ENCODE measurements at regions not wholly inside any gene's neighbourhood (a gene's known extent, or its start where the extent isn't known, plus 50 kb on each side); places are given as distances from the start of the nearest gene placed in this dataset.
A peak's percentile ranks its signal among the peaks of the same experiment; 100 is the strongest.

DNA sequence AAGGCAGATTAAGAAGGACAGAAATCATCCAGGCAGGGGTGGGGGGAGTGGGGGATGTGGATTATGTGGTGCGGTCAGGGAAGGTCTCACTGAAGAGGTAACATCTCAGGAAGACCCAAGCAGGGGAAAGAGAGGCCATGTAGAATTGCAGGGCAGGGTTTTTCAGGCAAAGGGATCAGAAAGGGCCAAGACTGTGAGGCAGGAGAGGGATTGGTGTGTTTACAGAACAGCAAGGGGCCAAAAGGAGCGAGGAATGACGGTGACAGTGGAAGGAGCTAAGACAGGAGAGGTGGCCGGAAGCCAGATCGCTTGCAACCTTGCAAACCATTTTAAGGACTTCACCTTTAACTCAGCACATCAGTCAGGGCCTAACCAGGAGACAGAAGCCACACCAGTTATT is 535.4 kb upstream of the JARID2 start:
- Histone ChIP-seq H3K27ac (ENCODE audit: low read length) (no peak overlapping the region), H2AFZ (ENCODE audit: low read length) (no peak overlapping the region), H3K9me2 (replicated peaks; ENCODE audit: insufficient read depth, low read length) (no peaks in the 10 kb centered on the region), H3K36me3 (replicated peaks; ENCODE audit: insufficient read depth, low read length) (no peaks in the 10 kb centered on the region), H4K20me1 (ENCODE audit: insufficient read depth, low read length) (no peaks in the 10 kb centered on the region), H3K9ac (ENCODE audit: low read length) (no peak overlapping the region), H3K4me2 (ENCODE audit: low read depth, low read length) (no peak overlapping the region), H3K27me3 (replicated peaks; ENCODE audit: insufficient read depth, low read length) (no peaks in the 10 kb centered on the region), H3K4me1 (ENCODE audit: low read length) (no peaks in the 10 kb centered on the region), H3K79me2 (ENCODE audit: low read length) (no peaks in the 10 kb centered on the region), H3K4me3 (ENCODE audit: low read length) (no peak overlapping the region), H3F3A (ENCODE audit: insufficient read depth, low read length) (no peaks in the 10 kb centered on the region), H3K9me3 (replicated peaks; ENCODE audit: insufficient read depth, low read length) (no peaks in the 10 kb centered on the region)
- TF ChIP-seq CTCF (IDR thresholded peaks at IDR 0.05; ENCODE audit: low read length) = no peak
- TF ChIP-seq EZH2phosphoT487 (IDR thresholded peaks at IDR 0.05; ENCODE audit: low read length) = no peak
- TF ChIP-seq EZH2 (optimal IDR thresholded peaks at IDR 0.05; ENCODE audit: low read depth, low read length) = no peak
- DNase-seq = no peak

DNA sequence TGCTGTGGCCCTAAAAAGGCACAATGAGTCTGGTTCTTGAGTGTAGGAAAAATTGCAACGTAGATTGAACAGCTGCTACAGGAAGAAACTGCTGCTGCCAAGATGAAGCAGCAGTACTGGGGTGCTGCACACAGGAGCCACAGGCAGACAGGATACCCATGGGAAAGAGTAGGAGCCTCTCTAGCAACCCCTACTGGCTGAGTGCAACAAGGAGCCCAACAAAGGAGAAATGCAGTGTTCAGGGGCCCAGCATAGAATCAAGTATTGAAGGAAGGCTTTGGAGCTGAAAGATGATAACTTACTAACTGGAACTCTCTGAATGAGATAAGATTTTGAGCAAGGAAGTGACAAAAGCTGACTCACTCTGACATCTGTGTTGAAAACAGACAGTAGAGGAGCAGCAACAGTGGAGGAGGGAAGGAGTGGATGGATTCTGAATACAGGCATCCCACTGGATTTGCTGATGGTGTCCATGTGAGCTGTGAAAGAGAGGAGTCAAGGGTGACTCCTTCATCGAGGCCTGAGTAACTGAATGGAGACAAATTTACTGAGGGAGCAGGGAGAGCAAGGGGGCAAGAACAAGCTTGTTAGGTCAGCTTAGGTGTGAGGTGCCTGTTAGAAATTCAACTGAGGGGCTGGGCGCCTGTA is 534.7 kb upstream of the JARID2 start:
- DNase-seq = peak; percentile 30
- Histone ChIP-seq H3K27ac (ENCODE audit: low read length) (no peak overlapping the region), H2AFZ (ENCODE audit: low read length) (no peak overlapping the region), H3K79me2 (ENCODE audit: low read length) (no peaks in the 10 kb centered on the region), H3K9me2 (replicated peaks; ENCODE audit: insufficient read depth, low read length) (no peaks in the 10 kb centered on the region), H3K4me2 (ENCODE audit: low read depth, low read length) (no peak overlapping the region), H4K20me1 (ENCODE audit: insufficient read depth, low read length) (no peaks in the 10 kb centered on the region), H3K27me3 (replicated peaks; ENCODE audit: insufficient read depth, low read length) (no peaks in the 10 kb centered on the region), H3K36me3 (replicated peaks; ENCODE audit: insufficient read depth, low read length) (no peaks in the 10 kb centered on the region), H3F3A (ENCODE audit: insufficient read depth, low read length) (no peaks in the 10 kb centered on the region), H3K4me1 (ENCODE audit: low read length) (no peaks in the 10 kb centered on the region), H3K9me3 (replicated peaks; ENCODE audit: insufficient read depth, low read length) (no peaks in the 10 kb centered on the region), H3K9ac (ENCODE audit: low read length) (no peak overlapping the region), H3K4me3 (ENCODE audit: low read length) (no peak overlapping the region)
- no peak for TF ChIP-seq EZH2 (optimal IDR thresholded peaks at IDR 0.05; ENCODE audit: low read depth, low read length)
- peak; percentile 52 for TF ChIP-seq CTCF (IDR thresholded peaks at IDR 0.05; ENCODE audit: low read length)

- no peak overlapping the region for H3K27ac ChIP-seq (ENCODE audit: low read length)
- H3K79me2 ChIP-seq (ENCODE audit: low read length) = no peaks in the 10 kb centered on the region
- no peaks in the 10 kb centered on the region for H3K27me3 ChIP-seq (replicated peaks; ENCODE audit: insufficient read depth, low read length)
- no peaks in the 10 kb centered on the region for H4K20me1 ChIP-seq (ENCODE audit: insufficient read depth, low read length)
- H3K4me2 ChIP-seq (ENCODE audit: low read depth, low read length) = no peak overlapping the region
- no peaks in the 10 kb centered on the region for H3K4me1 ChIP-seq (ENCODE audit: low read length)
- H3F3A ChIP-seq (ENCODE audit: insufficient read depth, low read length) = no peaks in the 10 kb centered on the region
- no peaks in the 10 kb centered on the region for H3K9me3 ChIP-seq (replicated peaks; ENCODE audit: insufficient read depth, low read length)
- H3K9ac ChIP-seq (ENCODE audit: low read length) = no peak overlapping the region
- H3K4me3 ChIP-seq (ENCODE audit: low read length) = no peak overlapping the region
- H3K9me2 ChIP-seq (replicated peaks; ENCODE audit: insufficient read depth, low read length) = no peaks in the 10 kb centered on the region
- no peak overlapping the region for H2AFZ ChIP-seq (ENCODE audit: low read length)
- no peak for DNase-seq
- no peaks in the 10 kb centered on the region for H3K36me3 ChIP-seq (replicated peaks; ENCODE audit: insufficient read depth, low read length)
- TF ChIP-seq EZH2phosphoT487 (IDR thresholded peaks at IDR 0.05; ENCODE audit: low read length) = no peak
- no peak for TF ChIP-seq EZH2 (optimal IDR thresholded peaks at IDR 0.05; ENCODE audit: low read depth, low read length)
- no peak for TF ChIP-seq CTCF (IDR thresholded peaks at IDR 0.05; ENCODE audit: low read length)
Observed at GRCh38 chr6:14711704-14712379, 534.0 kb upstream of the JARID2 start.

Data from MM.1S (cell line).